Inflammatory macrophage treated with lipopolysaccharide for 4 hours (primary cell): ENCODE measurements at regions not wholly inside any gene's neighbourhood (a gene's known extent, or its start where the extent isn't known, plus 50 kb on each side); places are given as distances from the start of the nearest gene placed in this dataset.

ENCODE experiments used
- DNase-seq: peaks from one replicate; pipeline ENCODE4 v3.0.0-alpha.2; 2020

- no peak for DNase-seq
Observed at GRCh38 chr18:10182009-10182624, 268.3 kb downstream of the VAPA start.

GRCh38 chr18:10184776-10185175 lies 269.7 kb upstream of the APCDD1 start:
- DNase-seq = peak; percentile 36

DNA sequence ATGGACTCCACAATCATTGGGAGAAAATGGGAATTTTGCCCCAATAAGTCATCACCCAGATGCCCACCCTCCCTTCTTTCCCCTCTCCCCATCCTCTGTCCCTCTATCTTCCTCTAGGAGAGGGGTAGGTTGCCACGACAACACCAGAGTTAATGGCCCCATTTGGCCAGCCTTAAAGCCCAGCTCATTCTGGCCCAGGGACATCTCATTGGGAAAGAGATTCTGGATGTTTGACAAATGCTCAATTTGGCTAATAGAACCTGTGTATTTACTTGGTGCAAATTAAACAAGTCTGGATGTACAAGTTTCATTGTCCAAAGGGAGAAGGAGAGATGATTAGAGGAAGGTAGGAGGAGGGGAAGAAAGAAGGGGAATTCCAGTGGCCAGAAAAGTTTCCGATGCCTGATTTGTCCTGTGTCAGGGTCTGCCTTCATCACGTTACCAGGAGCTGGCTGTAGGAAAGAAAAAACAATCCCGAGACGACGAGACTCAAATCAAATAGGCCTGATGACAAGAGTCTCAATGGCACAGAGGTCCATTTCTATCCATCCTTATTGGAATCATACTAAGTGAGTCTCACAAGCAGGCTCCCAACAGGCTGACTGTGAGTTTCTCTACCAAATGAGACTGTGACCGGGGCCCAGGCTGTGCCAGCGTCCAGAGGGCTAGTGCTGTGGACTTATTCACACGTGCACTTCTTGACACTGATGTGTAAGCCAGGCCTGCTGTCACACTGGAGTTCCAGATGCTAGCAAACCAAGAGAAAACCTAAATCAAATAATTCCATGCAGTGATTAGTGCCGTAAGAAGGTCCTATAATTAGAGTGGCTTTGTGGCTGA lies 265.2 kb upstream of the APCDD1 start:
- DNase-seq = no peak

GRCh38 chr18:10190564-10190963 lies 263.9 kb upstream of the APCDD1 start:
- no peak for DNase-seq

- DNase-seq = no peak
Observed at GRCh38 chr18:10193444-10193843, 261.0 kb upstream of the APCDD1 start.

- no peak for DNase-seq
Observed at GRCh38 chr18:10194592-10194991, 259.8 kb upstream of the APCDD1 start.

DNA sequence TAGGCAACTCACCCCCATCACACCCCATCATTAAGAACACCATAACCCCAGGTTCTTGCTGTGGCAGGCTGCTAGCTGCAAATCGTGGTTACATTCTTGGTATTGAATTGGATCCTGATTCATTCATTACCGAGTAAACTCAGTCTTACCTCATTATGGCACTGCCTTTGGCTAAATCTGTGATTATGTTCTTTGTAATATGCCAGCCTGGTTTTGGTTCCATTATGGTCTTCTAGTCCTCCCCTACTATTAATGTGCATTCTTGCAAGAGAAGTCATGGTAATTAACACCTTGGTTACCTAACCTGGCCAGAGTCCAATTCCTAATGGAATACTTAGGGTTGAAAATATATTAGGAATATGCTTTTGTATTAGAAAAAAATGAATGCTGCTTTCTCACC lies 258.9 kb upstream of the APCDD1 start:
- no peak for DNase-seq

DNA sequence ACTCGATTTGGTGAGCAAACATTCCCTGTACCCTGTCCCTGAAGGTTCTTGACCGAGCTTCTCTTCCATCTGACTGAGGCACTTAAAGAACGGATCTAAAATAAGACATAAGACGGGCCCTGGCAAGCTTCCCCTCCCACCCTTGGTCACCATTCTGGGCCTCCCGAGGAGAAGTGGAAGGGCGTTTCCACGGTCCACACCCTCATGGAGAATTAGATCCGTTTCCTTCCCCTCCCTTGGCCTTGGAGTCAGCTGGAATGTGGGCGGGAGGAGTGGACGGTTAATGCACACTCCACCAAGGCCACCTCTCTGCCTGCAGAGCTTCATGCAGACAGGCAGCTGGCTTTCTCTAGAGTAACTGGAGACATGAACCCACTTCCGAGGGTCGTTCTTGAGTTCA lies 257.3 kb upstream of the APCDD1 start:
- DNase-seq = peak; percentile 45

DNA sequence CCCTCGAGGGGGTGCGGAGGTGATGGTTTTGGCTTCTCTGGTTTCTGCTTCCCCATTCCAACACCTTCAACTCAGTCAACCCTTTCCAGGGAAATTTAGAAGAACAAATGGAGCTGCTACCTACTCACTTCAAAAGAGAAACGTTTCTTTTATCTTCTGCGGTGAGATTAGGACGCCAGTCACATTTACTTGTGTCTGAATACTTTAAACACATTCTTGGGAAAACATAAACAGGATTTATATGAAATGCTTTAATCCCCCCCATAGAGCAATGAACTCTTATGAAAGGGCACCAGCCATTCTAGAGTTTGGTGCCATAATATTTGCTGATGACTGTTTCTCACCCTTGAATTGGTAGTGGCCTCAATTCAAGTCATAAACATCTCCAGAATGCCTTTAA lies 253.2 kb upstream of the APCDD1 start:
- DNase-seq = no peak

DNA sequence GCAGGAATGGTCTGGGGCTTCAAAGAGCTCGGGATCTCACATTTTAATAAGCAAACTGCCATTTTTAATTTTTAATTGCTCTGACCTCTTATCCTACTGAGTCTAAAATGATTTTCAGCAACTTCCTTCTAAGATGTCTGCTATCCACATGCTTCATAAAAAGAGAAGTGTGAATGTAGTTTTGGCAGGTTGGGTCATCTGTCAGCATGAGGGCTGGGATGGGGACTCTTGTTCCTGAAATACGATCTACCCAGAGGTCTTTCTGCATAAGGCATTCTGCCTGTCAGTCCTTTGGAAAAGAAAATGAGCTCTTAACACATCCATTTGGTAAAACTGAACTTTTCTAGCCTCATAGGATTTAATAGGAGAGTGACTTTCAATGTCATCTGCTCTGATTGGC lies 252.8 kb upstream of the APCDD1 start:
- peak; percentile 74 for DNase-seq

- no peak for DNase-seq
Observed at GRCh38 chr18:10202845-10203321, 251.6 kb upstream of the APCDD1 start.

GRCh38 chr18:10205151-10205550 lies 249.3 kb upstream of the APCDD1 start:
- DNase-seq = no peak

DNA sequence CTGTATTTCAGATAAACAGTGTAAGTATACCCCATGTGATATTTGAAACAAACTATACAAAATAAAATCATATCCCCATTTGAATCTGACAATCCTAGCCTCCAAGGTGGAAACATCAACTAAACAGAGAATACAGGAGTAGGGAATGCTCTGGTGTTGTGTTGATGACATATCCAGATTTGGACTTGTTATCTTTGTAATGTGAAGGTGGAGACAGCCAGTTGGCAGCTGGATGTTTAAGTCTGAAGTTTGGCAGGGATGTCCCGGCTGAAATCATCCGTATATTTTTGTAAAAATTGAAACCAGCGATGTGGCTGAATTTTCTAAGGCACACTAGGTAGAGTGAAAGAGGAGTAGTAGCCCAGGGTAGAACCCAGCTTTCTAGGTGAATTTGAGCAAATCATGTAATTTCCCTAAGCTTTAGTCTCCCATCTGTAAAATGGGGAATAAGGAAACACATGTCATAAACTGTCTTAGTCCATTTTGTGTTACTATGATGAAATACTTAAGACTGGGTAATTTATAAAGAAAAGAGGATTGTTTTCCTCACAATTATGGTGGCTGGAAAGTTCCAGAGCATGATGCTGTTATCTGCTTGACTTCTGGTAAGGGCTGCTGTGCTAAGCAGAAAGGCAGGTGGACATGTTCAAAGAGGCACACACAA lies 246.6 kb upstream of the APCDD1 start:
- peak; percentile 46 for DNase-seq

GRCh38 chr18:10209302-10209701 lies 245.1 kb upstream of the APCDD1 start:
- no peak for DNase-seq

GRCh38 chr18:10210057-10210633 lies 244.3 kb upstream of the APCDD1 start:
- DNase-seq = no peak

- peak; percentile 97 for DNase-seq
Observed at GRCh38 chr18:10213526-10213925, 240.9 kb upstream of the APCDD1 start.

GRCh38 chr18:10215446-10215845 lies 239.0 kb upstream of the APCDD1 start:
- DNase-seq = peak; percentile 15

GRCh38 chr18:10216791-10217190 lies 237.6 kb upstream of the APCDD1 start:
- peak; percentile 17 for DNase-seq

- no peak for DNase-seq
Observed at GRCh38 chr18:10217211-10217610, 237.2 kb upstream of the APCDD1 start.

DNA sequence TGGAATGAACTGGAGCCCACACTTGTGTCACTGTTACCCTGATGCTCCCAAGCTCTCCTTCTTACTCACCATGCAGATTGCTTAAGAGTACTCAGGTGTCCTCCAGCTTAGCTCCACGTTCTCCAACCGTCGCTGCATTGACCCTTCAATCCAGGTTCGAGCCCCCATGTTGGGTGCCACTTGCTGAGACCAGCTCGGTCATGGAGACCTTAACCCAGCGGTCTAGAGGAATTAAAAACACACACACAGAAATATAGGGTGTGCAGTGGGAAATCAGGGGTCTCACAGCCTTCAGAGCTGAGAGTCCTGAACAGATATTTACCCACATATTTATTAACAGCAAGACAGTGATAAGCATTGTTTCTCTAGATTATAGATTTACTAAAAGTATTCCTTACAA lies 229.1 kb upstream of the APCDD1 start:
- DNase-seq = no peak

GRCh38 chr18:10226971-10227370 lies 227.5 kb upstream of the APCDD1 start:
- DNase-seq = no peak

- DNase-seq = no peak
Observed at GRCh38 chr18:10228326-10228725, 226.1 kb upstream of the APCDD1 start.

GRCh38 chr18:10229458-10229857 lies 225.0 kb upstream of the APCDD1 start:
- DNase-seq = no peak

- DNase-seq = no peak
Observed at GRCh38 chr18:10230072-10230471, 224.4 kb upstream of the APCDD1 start.
